Thyroid gland (tissue), 4 donors: ENCODE measurements at regions not wholly inside any gene's neighbourhood (a gene's known extent, or its start where the extent isn't known, plus 50 kb on each side); places are given as distances from the start of the nearest gene placed in this dataset.

Source experiments
- POLR2A ChIP-seq, 2 donors: fragments of 450-650 bp; IDR thresholded peaks; one replicate each; pipeline ENCODE4 v1.6.1; 2017; ENCODE audit warnings: antibody characterized with exemption in 2 of 2, mild to moderate bottlenecking in 2 of 2, moderate library complexity in 1 of 2
- TF ChIP-seq, protein P1 (sequence below), 6 experiments: fragments of 200-600 bp in 3 of 6; fragments of 450-650 bp in 3 of 6; sonication (generic) in 3 of 6; IDR thresholded peaks; one replicate each; pipeline ENCODE4 v1.5.1; 2016 to 2019; ENCODE audit warnings: antibody characterized with exemption in 6 of 6, mild to moderate bottlenecking in 2 of 6, inconsistent platforms in 1 of 6, moderate library complexity in 1 of 6

DNA sequence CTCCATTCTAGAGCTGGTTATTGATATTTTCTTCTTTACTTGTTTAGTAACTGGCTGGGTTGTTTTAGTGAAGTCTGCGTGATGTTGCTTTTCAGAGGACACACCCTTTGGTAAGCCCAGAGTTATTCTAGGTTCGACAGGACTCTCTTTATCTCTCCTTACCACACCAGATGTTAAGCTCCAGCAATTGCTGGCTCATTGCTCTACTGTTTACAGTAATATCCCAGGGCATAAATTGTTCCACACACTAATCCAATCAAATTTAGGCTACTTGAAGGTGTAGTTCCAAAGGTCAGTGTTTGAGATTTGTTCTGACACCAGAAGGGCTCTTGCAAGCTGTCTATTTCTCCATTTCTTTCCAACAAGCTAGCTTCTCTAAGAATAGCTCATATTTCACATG, 506.6 kb downstream of the NR4A2 start:
- TF ChIP-seq, protein P1, sequence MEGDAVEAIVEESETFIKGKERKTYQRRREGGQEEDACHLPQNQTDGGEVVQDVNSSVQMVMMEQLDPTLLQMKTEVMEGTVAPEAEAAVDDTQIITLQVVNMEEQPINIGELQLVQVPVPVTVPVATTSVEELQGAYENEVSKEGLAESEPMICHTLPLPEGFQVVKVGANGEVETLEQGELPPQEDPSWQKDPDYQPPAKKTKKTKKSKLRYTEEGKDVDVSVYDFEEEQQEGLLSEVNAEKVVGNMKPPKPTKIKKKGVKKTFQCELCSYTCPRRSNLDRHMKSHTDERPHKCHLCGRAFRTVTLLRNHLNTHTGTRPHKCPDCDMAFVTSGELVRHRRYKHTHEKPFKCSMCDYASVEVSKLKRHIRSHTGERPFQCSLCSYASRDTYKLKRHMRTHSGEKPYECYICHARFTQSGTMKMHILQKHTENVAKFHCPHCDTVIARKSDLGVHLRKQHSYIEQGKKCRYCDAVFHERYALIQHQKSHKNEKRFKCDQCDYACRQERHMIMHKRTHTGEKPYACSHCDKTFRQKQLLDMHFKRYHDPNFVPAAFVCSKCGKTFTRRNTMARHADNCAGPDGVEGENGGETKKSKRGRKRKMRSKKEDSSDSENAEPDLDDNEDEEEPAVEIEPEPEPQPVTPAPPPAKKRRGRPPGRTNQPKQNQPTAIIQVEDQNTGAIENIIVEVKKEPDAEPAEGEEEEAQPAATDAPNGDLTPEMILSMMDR (IDR thresholded peaks at IDR 0.05), result no peak
- TF ChIP-seq POLR2A (IDR thresholded peaks at IDR 0.05), result no peak
